ENCODE measurements at regions not wholly inside any gene's neighbourhood (a gene's known extent, or its start where the extent isn't known, plus 50 kb on each side); places are given as distances from the start of the nearest gene placed in this dataset.

GRCh38 chr2:79393107-79393685, 119.7 kb upstream of the CTNNA2 start:
- no peaks in the 10 kb centered on the region for H3K9me3 ChIP-seq (ENCODE audit: control insufficient read depth in 2 of 3, insufficient read depth in 1 of 3, low read length in 3 of 3)
- no peak overlapping the region for H3K27ac ChIP-seq (ENCODE audit: low read depth in 2 of 2, low read length in 2 of 2)
- no peaks in the 10 kb centered on the region for H3K36me3 ChIP-seq (ENCODE audit: control insufficient read depth in 2 of 3, insufficient read depth in 3 of 3, low read length in 3 of 3)
- intact Hi-C loops (cut with DNase I): no loop called here
- H3K4me3 ChIP-seq (ENCODE audit: low read length in 3 of 3): no peak overlapping the region
- FAIRE-seq (no peak), DNase-seq (no peak)
- TF ChIP-seq, protein P1, sequence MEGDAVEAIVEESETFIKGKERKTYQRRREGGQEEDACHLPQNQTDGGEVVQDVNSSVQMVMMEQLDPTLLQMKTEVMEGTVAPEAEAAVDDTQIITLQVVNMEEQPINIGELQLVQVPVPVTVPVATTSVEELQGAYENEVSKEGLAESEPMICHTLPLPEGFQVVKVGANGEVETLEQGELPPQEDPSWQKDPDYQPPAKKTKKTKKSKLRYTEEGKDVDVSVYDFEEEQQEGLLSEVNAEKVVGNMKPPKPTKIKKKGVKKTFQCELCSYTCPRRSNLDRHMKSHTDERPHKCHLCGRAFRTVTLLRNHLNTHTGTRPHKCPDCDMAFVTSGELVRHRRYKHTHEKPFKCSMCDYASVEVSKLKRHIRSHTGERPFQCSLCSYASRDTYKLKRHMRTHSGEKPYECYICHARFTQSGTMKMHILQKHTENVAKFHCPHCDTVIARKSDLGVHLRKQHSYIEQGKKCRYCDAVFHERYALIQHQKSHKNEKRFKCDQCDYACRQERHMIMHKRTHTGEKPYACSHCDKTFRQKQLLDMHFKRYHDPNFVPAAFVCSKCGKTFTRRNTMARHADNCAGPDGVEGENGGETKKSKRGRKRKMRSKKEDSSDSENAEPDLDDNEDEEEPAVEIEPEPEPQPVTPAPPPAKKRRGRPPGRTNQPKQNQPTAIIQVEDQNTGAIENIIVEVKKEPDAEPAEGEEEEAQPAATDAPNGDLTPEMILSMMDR (IDR thresholded peaks at IDR 0.05; ENCODE audit: borderline replicate concordance, extremely low read depth, insufficient read depth): no peak
- H3K27me3 ChIP-seq (ENCODE audit: control insufficient read depth, insufficient read depth, low read length): no peaks in the 10 kb centered on the region
- no peak overlapping the region for H3K9ac ChIP-seq (ENCODE audit: low read length in 3 of 3)
- no peaks in the 10 kb centered on the region for H3K4me1 ChIP-seq (ENCODE audit: control insufficient read depth in 2 of 3, insufficient read depth in 2 of 3, low read depth in 1 of 3, low read length in 3 of 3)

- H3K36me3 ChIP-seq (ENCODE audit: control insufficient read depth in 2 of 3, insufficient read depth in 3 of 3, low read length in 3 of 3): no peaks in the 10 kb centered on the region
- FAIRE-seq (no peak), DNase-seq (no peak)
- no peak overlapping the region for H3K9ac ChIP-seq (ENCODE audit: low read length in 3 of 3)
- no peaks in the 10 kb centered on the region for H3K9me3 ChIP-seq (ENCODE audit: control insufficient read depth in 2 of 3, insufficient read depth in 1 of 3, low read length in 3 of 3)
- H3K4me3 ChIP-seq (ENCODE audit: low read length in 3 of 3): no peak overlapping the region
- no peaks in the 10 kb centered on the region for H3K4me1 ChIP-seq (ENCODE audit: control insufficient read depth in 2 of 3, insufficient read depth in 2 of 3, low read depth in 1 of 3, low read length in 3 of 3)
- H3K27me3 ChIP-seq (ENCODE audit: control insufficient read depth, insufficient read depth, low read length): no peaks in the 10 kb centered on the region
- TF ChIP-seq, protein P1 (IDR thresholded peaks at IDR 0.05; ENCODE audit: borderline replicate concordance, extremely low read depth, insufficient read depth): no peak
- intact Hi-C loops (cut with DNase I): no loop called here
- no peak overlapping the region for H3K27ac ChIP-seq (ENCODE audit: low read depth in 2 of 2, low read length in 2 of 2)
These were observed 123.4 kb upstream of the CTNNA2 start for GRCh38 chr2:79389481-79389880.

- no peaks in the 10 kb centered on the region for H3K4me1 ChIP-seq (ENCODE audit: control insufficient read depth in 2 of 3, insufficient read depth in 2 of 3, low read depth in 1 of 3, low read length in 3 of 3)
- intact Hi-C loops (cut with DNase I): no loop called here
- H3K36me3 ChIP-seq (ENCODE audit: control insufficient read depth in 2 of 3, insufficient read depth in 3 of 3, low read length in 3 of 3): no peaks in the 10 kb centered on the region
- TF ChIP-seq, protein P1 (IDR thresholded peaks at IDR 0.05; ENCODE audit: borderline replicate concordance, extremely low read depth, insufficient read depth): no peak
- FAIRE-seq (no peak), DNase-seq (no peak)
- H3K9ac ChIP-seq (ENCODE audit: low read length in 3 of 3): no peak overlapping the region
- H3K27ac ChIP-seq (ENCODE audit: low read depth in 2 of 2, low read length in 2 of 2): no peak overlapping the region
- H3K27me3 ChIP-seq (ENCODE audit: control insufficient read depth, insufficient read depth, low read length): no peaks in the 10 kb centered on the region
- H3K4me3 ChIP-seq (ENCODE audit: low read length in 3 of 3): no peak overlapping the region
- no peaks in the 10 kb centered on the region for H3K9me3 ChIP-seq (ENCODE audit: control insufficient read depth in 2 of 3, insufficient read depth in 1 of 3, low read length in 3 of 3)
These were observed 124.8 kb upstream of the CTNNA2 start for GRCh38 chr2:79388024-79388423.

- TF ChIP-seq, protein P1 (IDR thresholded peaks at IDR 0.05; ENCODE audit: borderline replicate concordance, extremely low read depth, insufficient read depth): no peak
These were observed 125.4 kb upstream of the CTNNA2 start for GRCh38 chr2:79387431-79387830.

More at GRCh38 chr2:79387431-79387830, 125.4 kb upstream of the CTNNA2 start:
- Histone ChIP-seq H3K9ac (ENCODE audit: low read length in 3 of 3) (no peak overlapping the region), H3K27me3 (ENCODE audit: control insufficient read depth, insufficient read depth, low read length) (no peaks in the 10 kb centered on the region), H3K4me3 (ENCODE audit: low read length in 3 of 3) (no peak overlapping the region), H3K36me3 (ENCODE audit: control insufficient read depth in 2 of 3, insufficient read depth in 3 of 3, low read length in 3 of 3) (no peaks in the 10 kb centered on the region), H3K9me3 (ENCODE audit: control insufficient read depth in 2 of 3, insufficient read depth in 1 of 3, low read length in 3 of 3) (no peaks in the 10 kb centered on the region), H3K4me1 (ENCODE audit: control insufficient read depth in 2 of 3, insufficient read depth in 2 of 3, low read depth in 1 of 3, low read length in 3 of 3) (no peaks in the 10 kb centered on the region), H3K27ac (ENCODE audit: low read depth in 2 of 2, low read length in 2 of 2) (no peak overlapping the region)
- intact Hi-C loops (cut with DNase I): no loop called here
- FAIRE-seq: no peak
- no peak for DNase-seq

All from kidney (tissue), 13 donors.